Epithelial cell of proximal tubule (primary cell): ENCODE measurements at regions not wholly inside any gene's neighbourhood (a gene's known extent, or its start where the extent isn't known, plus 50 kb on each side); places are given as distances from the start of the nearest gene placed in this dataset.

ENCODE experiments used
- DNase-seq: peaks from one replicate; pipeline ENCODE4 v3.0.0-alpha.2; 2011; ENCODE audit warnings: low read depth
- H3K4me3 ChIP-seq: 2 replicates; pipeline ENCODE4 v1.5.1; 2011; ENCODE audit warnings: low read depth, mild to moderate bottlenecking, low read length
- TF ChIP-seq, protein P1 (sequence below): conservative IDR thresholded peaks from 2 replicates; pipeline ENCODE4 v1.5.1; 2012; ENCODE audit warnings: low read depth, mild to moderate bottlenecking, low read length

DNA sequence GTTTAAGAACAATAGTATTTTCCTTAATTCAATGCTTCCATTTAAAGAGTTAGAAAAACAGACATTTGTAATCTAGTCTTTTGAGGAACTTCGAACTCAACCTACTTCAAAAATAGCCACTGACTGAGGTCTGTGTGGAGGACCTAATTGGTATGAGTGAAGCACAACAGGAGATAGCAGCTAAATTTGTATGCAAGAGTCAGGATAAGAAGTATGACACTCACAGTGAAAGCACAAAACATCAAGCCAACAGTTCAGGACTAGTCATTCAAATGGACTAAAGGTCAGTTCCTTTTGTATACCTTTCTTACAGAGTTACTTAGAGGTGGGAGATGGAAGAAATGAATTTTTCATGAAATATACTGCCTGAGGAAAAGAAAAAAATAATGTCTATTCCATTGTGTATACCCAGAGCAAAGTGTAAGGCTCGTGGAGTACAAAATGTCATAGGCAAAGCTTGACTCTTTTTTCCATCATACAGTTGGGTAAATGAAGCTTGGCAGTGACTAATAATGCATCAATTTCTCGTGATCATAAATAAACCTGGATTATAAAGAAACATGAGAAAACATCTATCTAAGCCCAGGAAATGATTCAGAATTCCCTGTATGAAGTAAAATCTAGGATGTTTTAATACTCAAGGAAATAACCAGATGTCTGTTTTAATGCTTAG is 1005.2 kb upstream of the CADM2 start:
- no peak for DNase-seq
- no peak overlapping the region for H3K4me3 ChIP-seq
- TF ChIP-seq, protein P1, sequence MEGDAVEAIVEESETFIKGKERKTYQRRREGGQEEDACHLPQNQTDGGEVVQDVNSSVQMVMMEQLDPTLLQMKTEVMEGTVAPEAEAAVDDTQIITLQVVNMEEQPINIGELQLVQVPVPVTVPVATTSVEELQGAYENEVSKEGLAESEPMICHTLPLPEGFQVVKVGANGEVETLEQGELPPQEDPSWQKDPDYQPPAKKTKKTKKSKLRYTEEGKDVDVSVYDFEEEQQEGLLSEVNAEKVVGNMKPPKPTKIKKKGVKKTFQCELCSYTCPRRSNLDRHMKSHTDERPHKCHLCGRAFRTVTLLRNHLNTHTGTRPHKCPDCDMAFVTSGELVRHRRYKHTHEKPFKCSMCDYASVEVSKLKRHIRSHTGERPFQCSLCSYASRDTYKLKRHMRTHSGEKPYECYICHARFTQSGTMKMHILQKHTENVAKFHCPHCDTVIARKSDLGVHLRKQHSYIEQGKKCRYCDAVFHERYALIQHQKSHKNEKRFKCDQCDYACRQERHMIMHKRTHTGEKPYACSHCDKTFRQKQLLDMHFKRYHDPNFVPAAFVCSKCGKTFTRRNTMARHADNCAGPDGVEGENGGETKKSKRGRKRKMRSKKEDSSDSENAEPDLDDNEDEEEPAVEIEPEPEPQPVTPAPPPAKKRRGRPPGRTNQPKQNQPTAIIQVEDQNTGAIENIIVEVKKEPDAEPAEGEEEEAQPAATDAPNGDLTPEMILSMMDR, result no peak

DNA sequence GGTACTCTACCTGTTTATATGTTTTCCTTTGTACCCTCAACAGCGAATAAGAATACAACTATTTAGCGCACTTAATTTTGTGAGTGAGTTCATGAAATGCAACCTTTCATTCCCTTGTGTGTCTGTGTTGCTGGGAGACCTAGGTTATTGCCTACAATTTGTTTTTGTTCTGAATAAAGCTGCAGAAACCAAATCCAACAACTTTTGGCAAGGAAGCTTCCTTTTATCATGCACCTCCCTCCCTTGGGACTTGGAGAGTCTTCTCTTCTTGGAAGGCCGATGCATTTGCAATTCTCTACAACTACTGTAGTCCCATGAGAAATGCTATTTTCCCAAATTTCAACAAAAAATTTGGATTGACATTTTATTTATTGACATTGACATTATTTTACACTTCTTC is 1002.4 kb upstream of the CADM2 start:
- TF ChIP-seq, protein P1, result no peak
- no peak overlapping the region for H3K4me3 ChIP-seq
- DNase-seq, result no peak

DNA sequence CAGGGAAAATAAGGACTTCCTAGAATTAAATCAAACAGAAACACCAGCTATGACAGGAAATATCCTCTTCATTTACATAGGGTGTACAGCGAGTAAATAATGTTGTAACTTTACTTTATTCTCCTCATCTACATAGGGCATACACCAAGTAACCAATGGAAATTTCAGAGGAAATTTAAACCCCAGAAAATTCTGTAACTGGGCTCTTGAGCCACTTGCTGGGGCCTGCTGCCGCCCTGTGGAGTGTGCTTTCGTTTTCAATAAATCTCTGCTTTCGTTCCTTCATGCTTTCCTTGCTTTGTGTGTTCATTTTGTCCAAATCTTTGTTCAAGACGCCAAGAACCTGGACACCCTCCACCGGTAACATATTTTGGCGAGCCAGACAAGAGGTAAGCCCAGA is 990.4 kb upstream of the CADM2 start:
- no peak overlapping the region for H3K4me3 ChIP-seq
- DNase-seq, result no peak
- TF ChIP-seq, protein P1, result no peak

DNA sequence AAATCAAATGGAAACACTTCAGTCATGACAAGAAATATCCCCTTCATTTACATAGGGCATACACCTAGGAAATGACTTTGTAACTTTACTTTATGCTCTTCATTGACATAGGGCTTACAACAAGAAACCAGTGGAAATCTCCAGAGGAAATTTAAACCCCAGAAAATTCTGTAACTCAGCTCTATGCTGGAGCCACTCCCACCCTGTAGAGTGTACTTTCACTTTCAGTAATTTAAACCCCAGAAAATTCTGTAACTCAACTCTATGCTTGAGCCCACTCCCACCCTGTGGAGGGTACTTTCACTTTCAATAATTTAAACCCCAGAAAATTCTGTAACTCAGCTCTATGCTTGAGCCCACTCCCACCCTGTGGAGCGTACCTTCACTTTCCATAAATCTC is 987.1 kb upstream of the CADM2 start:
- DNase-seq, result no peak
- H3K4me3 ChIP-seq, result no peak overlapping the region
- TF ChIP-seq, protein P1, result no peak

DNA sequence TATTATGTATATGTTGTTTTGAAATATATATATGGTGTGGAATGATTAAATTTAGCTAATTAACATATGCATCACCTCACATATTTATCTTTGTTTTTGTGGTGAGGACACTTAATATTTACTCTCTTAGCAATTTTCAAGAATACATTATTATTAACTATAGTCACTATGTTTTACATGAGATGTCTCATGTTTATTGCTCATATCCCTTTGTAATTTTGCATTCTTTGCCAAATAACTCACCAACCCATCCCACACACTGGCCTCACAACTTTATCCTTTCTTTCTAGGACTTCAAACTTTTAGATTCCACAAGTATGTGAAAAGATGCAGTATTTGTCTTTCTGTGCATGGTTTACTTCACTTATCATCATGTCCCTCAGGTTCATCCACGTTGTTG is 950.2 kb upstream of the CADM2 start:
- TF ChIP-seq, protein P1, result no peak
- no peak for DNase-seq
- no peak overlapping the region for H3K4me3 ChIP-seq

DNA sequence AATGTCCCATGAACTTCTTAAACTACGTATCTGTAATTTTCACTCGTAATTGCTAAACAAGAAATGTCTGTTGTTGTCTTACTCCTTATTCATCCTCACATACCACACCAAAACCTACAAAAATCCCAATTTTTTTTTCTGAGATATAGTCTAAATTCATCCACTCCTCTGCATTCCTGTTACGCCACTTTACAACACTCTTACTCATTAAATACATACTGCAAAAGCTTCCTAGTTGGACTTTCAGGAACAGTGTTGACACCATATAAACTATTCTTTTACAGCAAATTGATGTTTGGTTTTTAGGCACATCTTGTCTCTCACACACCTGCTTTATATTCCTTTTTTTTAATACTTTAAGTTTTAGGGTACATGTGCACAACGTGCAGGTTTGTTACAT is 934.9 kb upstream of the CADM2 start:
- no peak overlapping the region for H3K4me3 ChIP-seq
- no peak for DNase-seq
- TF ChIP-seq, protein P1, result no peak

DNA sequence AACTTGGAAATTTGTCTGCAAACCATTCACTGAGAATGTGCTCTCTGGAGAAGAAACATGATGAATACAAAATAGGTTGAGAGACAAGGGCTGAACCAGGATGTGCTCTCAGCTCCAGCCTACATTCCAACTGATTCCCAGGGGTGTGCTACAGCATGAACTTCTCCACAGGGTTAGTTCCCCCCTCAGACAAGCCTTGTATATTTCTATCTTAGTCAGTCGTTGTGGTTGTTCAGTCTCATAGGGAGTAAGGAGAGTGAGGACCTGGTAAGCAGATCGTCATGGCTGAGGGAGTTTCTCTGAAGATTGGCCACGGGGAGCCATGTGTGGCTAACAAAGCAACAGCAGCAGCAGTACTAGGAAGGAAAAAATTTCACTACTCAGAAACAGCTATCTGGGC is 919.7 kb upstream of the CADM2 start:
- DNase-seq, result no peak
- TF ChIP-seq, protein P1, result no peak
- H3K4me3 ChIP-seq, result no peak overlapping the region
